Stimulated activated effector memory CD8-positive, alpha-beta T cell treated with anti-CD3 and anti-CD28 coated beads, Interleukin-12 subunit alpha, Interleukin-12 subunit beta, amount 100 ng/mL, for 72 hours (primary cell): ENCODE measurements at regions not wholly inside any gene's neighbourhood (a gene's known extent, or its start where the extent isn't known, plus 50 kb on each side); places are given as distances from the start of the nearest gene placed in this dataset.
A peak's percentile ranks its signal among the peaks of the same experiment; 100 is the strongest.

Source experiments
- ATAC-seq: fragments of 150-1000 bp; cut with Tn5 transposase; 2 replicates; pipeline ENCODE4 v1.10.0; 2021
- DNase-seq, 2 donors: peaks; one replicate each; pipeline ENCODE4 v3.0.0; 2021 to 2022; ENCODE audit warnings: low spot score in 2 of 2
- H3K27ac Mint-ChIP-seq: one replicate; pipeline ENCODE4 v1.8.0; 2022; ENCODE audit warnings: mild to moderate bottlenecking, mixed read lengths
- H3K36me3 Mint-ChIP-seq: one replicate; pipeline ENCODE4 v1.8.0; 2022; ENCODE audit warnings: mild to moderate bottlenecking, mixed read lengths
- H3K4me1 Mint-ChIP-seq: one replicate; pipeline ENCODE4 v1.8.0; 2022; ENCODE audit warnings: mixed read lengths
- H3K4me3 Mint-ChIP-seq: one replicate; pipeline ENCODE4 v1.8.0; 2022; ENCODE audit warnings: mild to moderate bottlenecking, mixed read lengths
- H3K9me3 Mint-ChIP-seq: one replicate; pipeline ENCODE4 v1.8.0; 2022; ENCODE audit warnings: mixed read lengths

- no peak for DNase-seq
- no peak overlapping the region for H3K4me3 Mint-ChIP-seq
Measured at GRCh38 chr11:112718483-112718882, 242.7 kb upstream of the NCAM1 start.

GRCh38 chr11:112719736-112720525, 241.3 kb upstream of the NCAM1 start:
- ATAC-seq = no peak
- Mint-ChIP-seq H3K36me3 (no peaks in the 10 kb centered on the region), H3K9me3 (no peaks in the 10 kb centered on the region), H3K4me1 (no peaks in the 10 kb centered on the region), H3K27ac (no peak overlapping the region), H3K4me3 (no peak overlapping the region)
- peak in 1 of 2 donors; percentile 4 for DNase-seq

More at GRCh38 chr11:112718483-112718882, 242.7 kb upstream of the NCAM1 start:
- no peak overlapping the region for H3K27ac Mint-ChIP-seq
- H3K4me1 Mint-ChIP-seq = no peaks in the 10 kb centered on the region
- no peaks in the 10 kb centered on the region for H3K36me3 Mint-ChIP-seq
- H3K9me3 Mint-ChIP-seq = no peaks in the 10 kb centered on the region
- no peak for ATAC-seq

- Mint-ChIP-seq H3K36me3 (no peaks in the 10 kb centered on the region), H3K27ac (no peak overlapping the region), H3K4me1 (no peaks in the 10 kb centered on the region), H3K4me3 (no peak overlapping the region), H3K9me3 (no peaks in the 10 kb centered on the region)
- DNase-seq (peak in 1 of 2 donors; percentile 6), ATAC-seq (no peak)
Measured at GRCh38 chr11:112722148-112722547, 239.1 kb upstream of the NCAM1 start.

- Mint-ChIP-seq H3K4me1 (no peaks in the 10 kb centered on the region), H3K9me3 (no peaks in the 10 kb centered on the region), H3K36me3 (no peaks in the 10 kb centered on the region), H3K27ac (no peak overlapping the region), H3K4me3 (no peak overlapping the region)
- DNase-seq (peak in 1 of 2 donors; percentile 4), ATAC-seq (no peak)
Measured at GRCh38 chr11:112722876-112723275, 238.3 kb upstream of the NCAM1 start.

GRCh38 chr11:112723676-112724495, 237.3 kb upstream of the NCAM1 start:
- Mint-ChIP-seq H3K4me1 (no peaks in the 10 kb centered on the region), H3K4me3 (no peak overlapping the region), H3K9me3 (no peaks in the 10 kb centered on the region), H3K36me3 (no peaks in the 10 kb centered on the region), H3K27ac (no peak overlapping the region)
- DNase-seq = peak in 1 of 2 donors; percentile 22
- no peak for ATAC-seq

GRCh38 chr11:112724496-112724790, 236.8 kb upstream of the NCAM1 start:
- peak; percentile 5 for ATAC-seq
- Mint-ChIP-seq H3K36me3 (no peaks in the 10 kb centered on the region), H3K9me3 (no peaks in the 10 kb centered on the region), H3K4me1 (no peaks in the 10 kb centered on the region), H3K27ac (no peak overlapping the region), H3K4me3 (no peak overlapping the region)
- peak in 1 of 2 donors; percentile 28 for DNase-seq

GRCh38 chr11:112725636-112726035, 235.6 kb upstream of the NCAM1 start:
- DNase-seq (peak in 1 of 2 donors; percentile 37), ATAC-seq (no peak)
- Mint-ChIP-seq H3K9me3 (no peaks in the 10 kb centered on the region), H3K4me1 (no peaks in the 10 kb centered on the region), H3K4me3 (no peak overlapping the region), H3K27ac (no peak overlapping the region), H3K36me3 (no peaks in the 10 kb centered on the region)

GRCh38 chr11:112727341-112727841, 233.8 kb upstream of the NCAM1 start:
- H3K36me3 Mint-ChIP-seq = no peaks in the 10 kb centered on the region
- ATAC-seq (no peak), DNase-seq (no peak)
- H3K9me3 Mint-ChIP-seq = no peaks in the 10 kb centered on the region
- H3K4me3 Mint-ChIP-seq = no peak overlapping the region
- no peak overlapping the region for H3K27ac Mint-ChIP-seq
- H3K4me1 Mint-ChIP-seq = no peaks in the 10 kb centered on the region

- Mint-ChIP-seq H3K9me3 (no peaks in the 10 kb centered on the region), H3K36me3 (no peaks in the 10 kb centered on the region), H3K4me3 (no peak overlapping the region), H3K4me1 (no peaks in the 10 kb centered on the region), H3K27ac (no peak overlapping the region)
- ATAC-seq (no peak), DNase-seq (no peak)
Measured at GRCh38 chr11:112728288-112728687, 232.9 kb upstream of the NCAM1 start.

- Mint-ChIP-seq H3K27ac (no peak overlapping the region), H3K36me3 (no peaks in the 10 kb centered on the region), H3K4me1 (no peaks in the 10 kb centered on the region), H3K4me3 (no peak overlapping the region), H3K9me3 (no peaks in the 10 kb centered on the region)
- DNase-seq (no peak), ATAC-seq (no peak)
Measured at GRCh38 chr11:112728716-112729115, 232.5 kb upstream of the NCAM1 start.

- DNase-seq (no peak), ATAC-seq (no peak)
- Mint-ChIP-seq H3K4me3 (no peak overlapping the region), H3K36me3 (no peaks in the 10 kb centered on the region), H3K4me1 (no peaks in the 10 kb centered on the region), H3K9me3 (no peaks in the 10 kb centered on the region), H3K27ac (no peak overlapping the region)
Measured at GRCh38 chr11:112730591-112730990, 230.6 kb upstream of the NCAM1 start.

- Mint-ChIP-seq H3K4me1 (no peaks in the 10 kb centered on the region), H3K9me3 (no peaks in the 10 kb centered on the region), H3K36me3 (no peaks in the 10 kb centered on the region), H3K4me3 (no peak overlapping the region), H3K27ac (no peak overlapping the region)
- ATAC-seq (no peak), DNase-seq (no peak)
Measured at GRCh38 chr11:112731538-112731937, 229.7 kb upstream of the NCAM1 start.

- Mint-ChIP-seq H3K36me3 (no peaks in the 10 kb centered on the region), H3K27ac (no peak overlapping the region), H3K4me1 (no peaks in the 10 kb centered on the region), H3K4me3 (no peak overlapping the region), H3K9me3 (no peaks in the 10 kb centered on the region)
- DNase-seq = no peak
- no peak for ATAC-seq
Measured at GRCh38 chr11:112732031-112732430, 229.2 kb upstream of the NCAM1 start.

GRCh38 chr11:112734207-112734606, 227.0 kb upstream of the NCAM1 start:
- H3K4me3 Mint-ChIP-seq = no peak overlapping the region
- ATAC-seq (no peak), DNase-seq (no peak)

GRCh38 chr11:112735470-112735869, 225.8 kb upstream of the NCAM1 start:
- Mint-ChIP-seq H3K36me3 (no peaks in the 10 kb centered on the region), H3K27ac (no peak overlapping the region), H3K9me3 (no peaks in the 10 kb centered on the region), H3K4me3 (no peak overlapping the region), H3K4me1 (no peaks in the 10 kb centered on the region)
- DNase-seq (no peak), ATAC-seq (no peak)

More at GRCh38 chr11:112734207-112734606, 227.0 kb upstream of the NCAM1 start:
- Mint-ChIP-seq H3K27ac (no peak overlapping the region), H3K9me3 (no peaks in the 10 kb centered on the region), H3K36me3 (no peaks in the 10 kb centered on the region), H3K4me1 (no peaks in the 10 kb centered on the region)

GRCh38 chr11:112744041-112744440, 217.2 kb upstream of the NCAM1 start:
- Mint-ChIP-seq H3K4me3 (no peak overlapping the region), H3K9me3 (no peaks in the 10 kb centered on the region), H3K4me1 (no peaks in the 10 kb centered on the region), H3K36me3 (no peaks in the 10 kb centered on the region), H3K27ac (no peak overlapping the region)
- DNase-seq (no peak), ATAC-seq (no peak)
